Upper lobe of right lung (tissue), 1 donor: ENCODE measurements at regions not wholly inside any gene's neighbourhood (a gene's known extent, or its start where the extent isn't known, plus 50 kb on each side); places are given as distances from the start of the nearest gene placed in this dataset.
"Not testable (repeated sequence)": the region's sequence is repeated elsewhere in the genome, so short reads cannot be mapped to it uniquely, and the experiment has no call there.

Experiments used
- ATAC-seq: fragments of 200-7000 bp; cut with Tn5 transposase; one replicate; pipeline ENCODE4 v1.9.1; 2020; ENCODE audit warnings: mild to moderate bottlenecking, moderate library complexity
- DNase-seq: peaks from one replicate; pipeline ENCODE4 v3.0.0-alpha.2; 2020
- H3K27ac ChIP-seq: fragments of 200-600 bp; one replicate; pipeline ENCODE4 v1.8.0; 2022
- H3K27me3 ChIP-seq: fragments of 200-600 bp; one replicate; pipeline ENCODE4 v1.8.0; 2022; ENCODE audit warnings: mild to moderate bottlenecking
- H3K36me3 ChIP-seq: fragments of 200-600 bp; one replicate; pipeline ENCODE4 v1.8.0; 2022
- H3K4me1 ChIP-seq: fragments of 200-600 bp; one replicate; pipeline ENCODE4 v1.8.0; 2022
- H3K4me3 ChIP-seq: fragments of 200-600 bp; one replicate; pipeline ENCODE4 v1.8.0; 2022; ENCODE audit warnings: mild to moderate bottlenecking
- H3K9me3 ChIP-seq: fragments of 200-600 bp; one replicate; pipeline ENCODE4 v1.8.0; 2022
- intact Hi-C: fragments of 100-400 bp; cut with DNase I; formaldehyde crosslinking; loops from one replicate; pipeline ENCODE4 v1.11.0; 2022
- TF ChIP-seq, protein P1 (sequence below): fragments of 200-600 bp; IDR thresholded peaks from one replicate; pipeline ENCODE4 v1.8.0; 2022; ENCODE audit warnings: antibody characterized with exemption
- donor health status: DM: no; HTN: yes; CAD: no; lungs with severe emphysema.

DNA sequence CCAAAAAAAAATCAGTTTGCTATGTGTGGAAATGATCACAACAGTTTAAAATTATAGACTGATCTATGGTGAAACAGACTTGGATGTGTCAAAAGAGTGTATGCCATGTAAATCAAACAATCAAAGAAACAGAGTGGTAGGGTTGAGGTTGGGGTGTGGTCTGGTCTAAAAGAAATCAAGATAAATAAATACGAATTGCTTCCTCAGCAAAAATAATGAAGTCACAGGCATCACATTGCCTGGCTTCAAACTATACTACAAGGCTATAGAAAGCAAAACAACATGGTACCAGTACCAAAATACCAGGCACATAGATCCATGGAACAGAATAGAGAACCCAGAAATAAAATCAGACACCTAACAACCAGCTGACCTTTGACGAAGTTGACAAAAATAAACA lies 1796.9 kb downstream of the NCAM2 start:
- intact Hi-C loops: no loop called here
- TF ChIP-seq, protein P1, sequence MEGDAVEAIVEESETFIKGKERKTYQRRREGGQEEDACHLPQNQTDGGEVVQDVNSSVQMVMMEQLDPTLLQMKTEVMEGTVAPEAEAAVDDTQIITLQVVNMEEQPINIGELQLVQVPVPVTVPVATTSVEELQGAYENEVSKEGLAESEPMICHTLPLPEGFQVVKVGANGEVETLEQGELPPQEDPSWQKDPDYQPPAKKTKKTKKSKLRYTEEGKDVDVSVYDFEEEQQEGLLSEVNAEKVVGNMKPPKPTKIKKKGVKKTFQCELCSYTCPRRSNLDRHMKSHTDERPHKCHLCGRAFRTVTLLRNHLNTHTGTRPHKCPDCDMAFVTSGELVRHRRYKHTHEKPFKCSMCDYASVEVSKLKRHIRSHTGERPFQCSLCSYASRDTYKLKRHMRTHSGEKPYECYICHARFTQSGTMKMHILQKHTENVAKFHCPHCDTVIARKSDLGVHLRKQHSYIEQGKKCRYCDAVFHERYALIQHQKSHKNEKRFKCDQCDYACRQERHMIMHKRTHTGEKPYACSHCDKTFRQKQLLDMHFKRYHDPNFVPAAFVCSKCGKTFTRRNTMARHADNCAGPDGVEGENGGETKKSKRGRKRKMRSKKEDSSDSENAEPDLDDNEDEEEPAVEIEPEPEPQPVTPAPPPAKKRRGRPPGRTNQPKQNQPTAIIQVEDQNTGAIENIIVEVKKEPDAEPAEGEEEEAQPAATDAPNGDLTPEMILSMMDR: no peak
- Histone ChIP-seq H3K9me3 (no peaks in the 10 kb centered on the region), H3K27ac (no peak overlapping the region), H3K4me1 (no peaks in the 10 kb centered on the region), H3K36me3 (no peaks in the 10 kb centered on the region), H3K4me3 (no peak overlapping the region), H3K27me3 (no peaks in the 10 kb centered on the region)
- ATAC-seq (no peak), DNase-seq (no peak)

GRCh38 chr21:22795644-22796043 lies 1797.4 kb downstream of the NCAM2 start:
- Histone ChIP-seq H3K9me3 (no peaks in the 10 kb centered on the region), H3K4me1 (no peaks in the 10 kb centered on the region), H3K27me3 (no peaks in the 10 kb centered on the region), H3K27ac (no peak overlapping the region), H3K4me3 (no peak overlapping the region), H3K36me3 (no peaks in the 10 kb centered on the region)
- DNase-seq: no peak
- no peak for ATAC-seq
- TF ChIP-seq, protein P1: no peak
- intact Hi-C loops: no loop called here

DNA sequence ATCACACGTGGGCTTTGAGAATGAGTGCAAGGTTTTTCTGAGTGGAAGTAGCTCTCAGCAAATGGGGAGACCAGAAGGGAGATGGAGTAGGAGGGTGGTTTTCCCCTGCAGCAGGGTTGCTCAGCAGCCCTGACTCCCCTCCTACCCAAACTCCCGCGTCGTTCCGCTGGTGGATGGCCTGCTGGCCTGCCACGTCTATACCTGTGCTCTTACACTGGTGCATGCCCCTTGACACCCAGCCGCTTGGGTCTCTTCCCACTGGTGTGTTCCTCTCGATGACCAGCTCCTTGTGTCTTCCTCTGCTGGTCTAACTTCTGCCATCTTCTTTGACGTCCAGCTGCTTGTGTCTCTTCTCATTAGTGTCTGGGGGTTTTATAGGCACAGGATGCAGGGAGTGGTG lies 1797.9 kb downstream of the NCAM2 start:
- H3K27ac ChIP-seq: no peak overlapping the region
- no peaks in the 10 kb centered on the region for H3K4me1 ChIP-seq
- intact Hi-C loops: no loop called here
- ATAC-seq (no peak), DNase-seq (no peak)
- no peak overlapping the region for H3K4me3 ChIP-seq
- no peaks in the 10 kb centered on the region for H3K9me3 ChIP-seq
- no peaks in the 10 kb centered on the region for H3K27me3 ChIP-seq
- no peaks in the 10 kb centered on the region for H3K36me3 ChIP-seq
- TF ChIP-seq, protein P1: no peak

- H3K36me3 ChIP-seq: no peaks in the 10 kb centered on the region
- TF ChIP-seq, protein P1: no peak
- intact Hi-C loops: no loop called here
- no peaks in the 10 kb centered on the region for H3K4me1 ChIP-seq
- H3K27ac ChIP-seq: no peak overlapping the region
- no peak for ATAC-seq
- DNase-seq: no peak
- no peaks in the 10 kb centered on the region for H3K9me3 ChIP-seq
- H3K27me3 ChIP-seq: no peaks in the 10 kb centered on the region
- no peak overlapping the region for H3K4me3 ChIP-seq
These were observed 1805.9 kb downstream of the NCAM2 start for GRCh38 chr21:22804151-22804550.

DNA sequence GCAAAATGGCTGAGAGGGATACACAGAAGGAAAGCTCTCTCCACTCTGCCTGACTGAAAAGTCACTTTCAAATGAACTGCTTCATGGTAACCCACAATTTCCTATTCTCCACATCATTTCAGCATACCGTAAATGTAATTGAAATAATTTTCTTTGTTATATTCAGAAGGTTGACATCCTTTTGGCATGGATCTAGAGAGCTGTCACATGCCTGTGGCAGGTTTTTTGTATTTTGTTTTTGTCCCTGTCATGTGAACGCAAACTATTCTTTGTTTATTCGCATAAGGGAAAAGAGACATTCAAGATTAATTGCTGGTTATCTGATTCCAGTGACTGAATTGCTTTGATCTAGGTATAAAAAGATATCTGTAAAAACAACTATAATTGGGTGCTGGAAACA lies 1808.1 kb downstream of the NCAM2 start:
- TF ChIP-seq, protein P1: no peak
- Histone ChIP-seq H3K36me3 (no peaks in the 10 kb centered on the region), H3K27ac (no peak overlapping the region), H3K27me3 (no peaks in the 10 kb centered on the region), H3K4me1 (no peaks in the 10 kb centered on the region), H3K9me3 (no peaks in the 10 kb centered on the region), H3K4me3 (no peak overlapping the region)
- no peak for ATAC-seq
- intact Hi-C loops: no loop called here
- DNase-seq: no peak

GRCh38 chr21:22813201-22813600 lies 1815.0 kb downstream of the NCAM2 start:
- H3K4me1 ChIP-seq: no peaks in the 10 kb centered on the region
- no peaks in the 10 kb centered on the region for H3K27me3 ChIP-seq
- H3K4me3 ChIP-seq: no peak overlapping the region
- intact Hi-C loops: no loop called here
- TF ChIP-seq, protein P1: no peak
- no peak for ATAC-seq
- no peaks in the 10 kb centered on the region for H3K36me3 ChIP-seq
- no peak for DNase-seq
- H3K27ac ChIP-seq: no peak overlapping the region
- no peaks in the 10 kb centered on the region for H3K9me3 ChIP-seq

- H3K9me3 ChIP-seq: not testable (repeated sequence)
These were observed 1820.7 kb downstream of the NCAM2 start for GRCh38 chr21:22818681-22819485.

More at GRCh38 chr21:22818681-22819485, 1820.7 kb downstream of the NCAM2 start:
- H3K36me3 ChIP-seq, H3K4me3 ChIP-seq, H3K27me3 ChIP-seq, H3K4me1 ChIP-seq, DNase-seq, H3K27ac ChIP-seq, intact Hi-C loops, ATAC-seq: not testable (repeated sequence)
